ENCODE measurements at regions not wholly inside any gene's neighbourhood (a gene's known extent, or its start where the extent isn't known, plus 50 kb on each side); places are given as distances from the start of the nearest gene placed in this dataset.

DNA sequence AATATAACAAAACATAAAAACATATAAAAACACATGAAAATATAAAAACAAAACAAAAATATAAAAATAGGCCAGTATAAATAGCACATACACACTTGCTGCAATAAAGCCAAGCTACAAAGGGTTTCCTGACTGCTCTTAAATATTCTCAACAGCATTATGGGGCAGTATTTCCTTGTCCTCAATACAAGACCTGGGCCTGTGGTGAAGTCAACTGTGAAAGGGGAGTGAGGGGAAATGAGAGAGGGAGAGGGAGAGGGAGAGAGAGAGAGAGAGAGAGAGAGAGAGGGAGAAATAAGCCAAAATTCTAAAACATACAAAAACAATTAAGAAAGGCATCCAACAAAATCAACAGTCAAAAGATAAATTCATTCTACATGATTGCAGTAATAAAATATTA is 82.6 kb upstream of the NEDD4L start:
- CTCF ChIA-PET = no interaction called here
- H3K18ac ChIP-seq (ENCODE audit: low read depth, low read length) = no peak overlapping the region
- in situ Hi-C loops (cut with MboI; ENCODE audit: low sequenced_read_pairs) = no loop called here
- TF ChIP-seq CEBPB (IDR thresholded peaks at IDR 0.05; ENCODE audit: low read depth, low read length) = no peak
- DNase-seq (no peak), ATAC-seq (ENCODE audit: low read depth) (no peak)
- no TSS peak for BruUV-seq (replicated peaks)
- intact Hi-C loops (cut with micrococcal nuclease) = no loop called here
- no peak overlapping the region for H2BK20ac ChIP-seq (ENCODE audit: low read depth, low read length)
- no peaks in the 10 kb centered on the region for H4K20me1 ChIP-seq (ENCODE audit: insufficient read depth, low read length)
- H3K14ac ChIP-seq (replicated peaks; ENCODE audit: low read depth, low read length) = no peak overlapping the region
- no peak overlapping the region for H3K27ac ChIP-seq (ENCODE audit: insufficient read depth, low read length)
- H4K5ac ChIP-seq (ENCODE audit: low read depth, low read length) = no peak overlapping the region
- H2AK9ac ChIP-seq (replicated peaks; ENCODE audit: low read depth, low read length, poor library complexity) = no peak overlapping the region
- no peak overlapping the region for H3K4ac ChIP-seq (ENCODE audit: low read depth, low read length)
- no peaks in the 10 kb centered on the region for H3K9me3 ChIP-seq (ENCODE audit: control insufficient read depth, insufficient read depth, low read length)
- no peaks in the 10 kb centered on the region for H3K79me1 ChIP-seq (ENCODE audit: low read depth in 1 of 2, low read length in 2 of 2)
- H3K27me3 ChIP-seq (ENCODE audit: control insufficient read depth, insufficient read depth, low read length) = peaks cover 11% of the 10 kb centered on the region
- POLR2A ChIA-PET (ENCODE audit: unreplicated experiment) = no interaction called here
- H4K91ac ChIP-seq (ENCODE audit: insufficient read depth, low read depth, low read length) = no peak overlapping the region
- H2AK5ac ChIP-seq (ENCODE audit: low read depth, low read length) = no peak overlapping the region
- dilution Hi-C loops (cut with HindIII; ENCODE audit: low sequenced_read_pairs, unreplicated experiment) = no loop called here
- H2AFZ ChIP-seq (replicated peaks; ENCODE audit: low read length, poor library complexity) = no peak overlapping the region
- H2BK120ac ChIP-seq (ENCODE audit: low read depth, low read length) = no peak overlapping the region
- no peak overlapping the region for H3K56ac ChIP-seq (ENCODE audit: extremely low read depth, insufficient read depth, low read length)
- H3K9ac ChIP-seq (ENCODE audit: low read depth, low read length) = no peak overlapping the region
- no peak overlapping the region for H4K8ac ChIP-seq (ENCODE audit: low read depth in 2 of 2, low read length in 2 of 2)
- no peaks in the 10 kb centered on the region for H3K36me3 ChIP-seq (ENCODE audit: control insufficient read depth, insufficient read depth, low read length)
- no peak overlapping the region for H3K4me2 ChIP-seq (ENCODE audit: low read depth, low read length)
- no peak overlapping the region for H2BK15ac ChIP-seq (ENCODE audit: low read depth, low read length)
- no peaks in the 10 kb centered on the region; the same call in 1 of the 2 replicates for H3K9me1 ChIP-seq (ENCODE audit: insufficient read depth, low read length)
- no peak overlapping the region for H3K4me3 ChIP-seq (ENCODE audit: insufficient read depth, low read depth, low read length)
- no peaks in the 10 kb centered on the region for H3K4me1 ChIP-seq (ENCODE audit: control insufficient read depth, insufficient read depth, low read length)
- H2BK5ac ChIP-seq (ENCODE audit: low read depth, low read length, poor library complexity, severe bottlenecking) = no peak overlapping the region
- H3K23ac ChIP-seq (ENCODE audit: low read depth, low read length) = no peak overlapping the region

Measured in IMR-90 (cell line).